GM18520 (cell line): ENCODE measurements at regions not wholly inside any gene's neighbourhood (a gene's known extent, or its start where the extent isn't known, plus 50 kb on each side); places are given as distances from the start of the nearest gene placed in this dataset.

ENCODE experiments used
- ATAC-seq: cut with Tn5 transposase; IDR thresholded peaks from one replicate; pipeline ENCODE4 v1.9.1; 2021; ENCODE audit not compliant: unreplicated experiment

- ATAC-seq, result no peak
These were observed 154.9 kb downstream of the TENT4A start for GRCh38 chr5:6868171-6868570.

GRCh38 chr5:6868575-6869215, 155.5 kb downstream of the TENT4A start:
- no peak for ATAC-seq

- ATAC-seq, result no peak
These were observed 156.4 kb downstream of the TENT4A start for GRCh38 chr5:6869677-6870076.

DNA sequence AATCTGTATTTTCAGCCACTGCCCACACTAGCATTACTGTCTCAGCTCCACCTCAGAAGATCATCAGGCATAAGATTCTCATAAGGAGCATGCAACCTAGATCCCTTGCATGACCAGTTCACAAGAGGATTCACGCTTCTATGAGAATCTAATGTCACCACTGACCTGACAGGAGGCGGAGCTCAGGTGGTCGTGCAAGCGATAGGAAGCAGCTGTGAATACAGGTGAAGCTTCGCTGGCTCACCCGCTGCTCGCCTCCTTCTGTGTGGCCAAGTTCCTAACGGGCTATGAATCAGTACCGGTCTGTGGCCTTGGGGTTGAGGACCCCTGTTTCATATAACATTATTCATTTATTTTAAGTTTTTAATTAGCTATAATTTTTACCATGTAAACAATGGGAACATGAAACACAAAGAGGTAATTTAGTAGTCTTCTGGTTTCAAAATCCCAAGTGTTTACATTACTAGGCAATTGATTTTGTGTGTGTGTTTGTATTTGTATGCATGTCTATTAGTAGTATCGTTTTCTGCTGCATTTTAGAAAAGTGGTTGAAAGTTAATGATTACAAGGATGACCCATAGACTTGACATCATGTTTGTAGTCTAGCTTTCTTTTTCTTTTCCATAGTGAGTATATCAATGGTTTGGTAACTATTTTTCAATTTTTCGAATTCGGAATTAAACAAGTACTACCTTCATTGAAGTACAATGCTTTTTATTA, 159.4 kb downstream of the TENT4A start:
- ATAC-seq, result no peak

DNA sequence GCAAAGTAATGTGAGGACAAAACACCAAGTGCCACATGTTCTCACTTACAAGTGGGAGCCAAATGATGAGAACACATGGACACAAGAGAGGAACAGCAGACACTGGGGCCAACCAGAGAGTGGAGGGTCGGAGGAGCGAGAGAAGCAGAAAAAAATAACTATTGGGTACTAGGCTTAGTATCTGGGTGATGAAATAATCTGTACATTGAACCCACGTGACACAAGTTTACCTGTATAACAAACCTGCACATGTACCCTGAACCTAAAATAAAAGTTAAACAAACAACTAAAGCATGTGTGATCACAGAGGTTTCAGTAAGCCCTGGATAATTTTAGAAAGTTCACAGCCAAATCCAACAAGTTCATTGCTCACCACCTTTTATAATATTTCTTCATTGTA, 160.1 kb downstream of the TENT4A start:
- ATAC-seq, result no peak

DNA sequence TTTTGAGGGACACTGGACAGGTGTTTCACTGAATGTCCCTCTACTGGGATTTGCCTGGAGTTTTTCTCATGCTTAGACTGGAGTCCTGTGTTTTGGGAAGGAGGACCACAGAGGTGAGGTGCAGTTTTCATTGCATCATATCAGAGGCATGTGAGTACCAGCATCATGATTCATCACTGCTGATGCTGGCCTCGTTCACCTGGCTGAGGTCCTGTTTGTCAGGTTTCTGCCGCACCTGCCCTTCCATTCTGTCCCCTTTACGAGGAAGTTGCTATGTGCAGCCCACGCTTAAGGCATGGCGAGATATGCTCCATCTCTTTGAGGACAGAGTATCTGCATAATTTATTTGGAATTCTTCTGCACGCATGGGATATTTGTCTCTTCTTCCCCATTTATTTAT, 162.1 kb downstream of the TENT4A start:
- ATAC-seq, result no peak

DNA sequence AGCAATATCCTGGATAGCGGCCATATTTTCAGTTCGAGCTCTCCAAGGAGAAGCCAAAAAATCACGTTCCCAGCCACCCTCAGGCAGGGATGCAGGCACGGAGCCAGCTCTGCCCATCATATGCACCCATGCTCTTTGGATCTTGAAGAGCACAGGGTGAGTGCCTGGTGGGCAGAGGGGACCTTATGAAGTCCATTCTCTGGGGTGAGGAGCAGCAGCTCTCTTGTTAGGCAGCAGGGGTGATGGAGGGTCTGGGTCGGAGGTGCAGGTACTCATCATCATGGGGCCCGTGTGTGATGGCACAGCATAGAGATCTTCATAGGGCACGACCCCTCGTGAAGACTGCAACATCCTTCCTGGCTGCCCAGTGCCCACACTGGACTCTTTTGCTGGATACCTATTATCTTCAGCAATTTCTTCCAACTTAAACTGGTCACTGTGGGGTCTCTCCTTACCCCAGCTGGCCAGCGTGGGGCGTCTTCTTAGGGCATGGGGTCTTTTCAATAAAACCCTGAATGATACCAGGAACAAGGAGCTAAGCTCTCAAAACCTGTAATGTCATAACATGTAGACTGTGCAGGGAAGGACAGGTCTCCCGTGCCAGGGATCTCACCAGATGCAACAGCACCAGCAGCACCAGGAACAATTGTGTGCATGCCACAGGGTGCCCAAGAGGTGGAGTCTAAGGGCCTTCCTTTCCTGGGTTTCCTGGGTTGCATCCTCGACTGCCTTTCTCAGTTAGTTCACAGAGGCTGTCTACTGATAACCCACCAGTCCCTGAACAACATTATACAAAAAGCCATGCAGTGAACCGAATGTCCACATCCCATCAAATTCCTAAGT, 165.0 kb downstream of the TENT4A start:
- ATAC-seq, result no peak

DNA sequence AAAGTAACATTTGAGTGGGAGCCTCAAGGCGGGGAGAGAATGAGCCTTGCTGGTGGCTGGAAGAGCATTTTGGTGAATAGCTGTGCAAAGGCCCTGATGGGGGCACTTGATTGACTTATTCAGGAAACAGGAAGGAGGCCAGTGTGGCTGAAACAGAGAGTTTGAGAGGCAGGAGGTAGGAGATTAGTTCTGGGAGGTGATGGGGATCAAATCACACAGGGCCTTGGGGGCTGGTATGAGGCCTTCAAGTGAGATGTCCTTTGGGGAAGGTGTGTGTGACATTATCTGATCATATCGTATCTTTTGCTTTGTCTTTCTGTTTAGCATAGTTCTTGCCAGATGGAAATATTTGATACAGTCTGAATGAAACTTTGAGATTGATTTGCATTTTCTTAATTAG, 172.3 kb downstream of the TENT4A start:
- no peak for ATAC-seq

GRCh38 chr5:6886866-6887265, 173.6 kb downstream of the TENT4A start:
- ATAC-seq, result no peak

DNA sequence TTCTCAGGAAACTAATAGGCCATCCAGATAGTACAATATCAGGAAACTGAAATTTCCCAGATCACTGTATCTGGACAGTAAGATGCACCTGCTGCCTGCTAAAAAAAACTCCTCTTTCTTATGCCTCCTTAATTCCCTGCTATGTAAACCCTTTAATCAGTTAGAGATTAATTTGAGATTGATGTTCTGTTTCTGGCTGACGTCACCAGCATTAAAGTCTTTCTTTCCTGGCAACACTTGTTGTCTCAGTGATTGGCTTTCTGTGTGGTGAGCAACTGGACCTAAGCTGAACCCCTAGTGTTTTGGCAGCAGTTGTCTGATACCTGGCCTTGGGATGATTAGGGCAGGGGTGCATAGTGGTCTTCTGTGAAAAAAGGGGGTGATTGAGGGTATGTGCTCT, 175.8 kb downstream of the TENT4A start:
- no peak for ATAC-seq

DNA sequence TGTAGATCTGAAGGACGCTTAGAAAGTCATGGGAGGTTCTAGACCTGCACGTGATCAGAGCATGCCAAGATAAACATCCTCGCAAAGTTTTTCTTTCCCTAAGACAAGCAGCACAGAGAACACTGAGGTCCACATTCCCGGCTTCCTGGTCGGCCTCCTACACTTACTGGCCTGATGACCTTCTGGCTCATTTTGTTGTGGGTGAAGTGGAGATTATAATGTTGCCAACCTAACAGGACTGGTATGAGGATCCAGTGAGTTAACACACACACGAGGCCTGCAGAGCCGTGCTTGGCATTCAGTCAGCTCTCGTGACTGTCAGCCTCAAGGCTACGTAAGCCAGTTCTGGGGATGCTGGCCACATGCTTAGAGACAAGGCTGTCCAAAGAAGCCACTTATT, 186.0 kb downstream of the TENT4A start:
- ATAC-seq, result no peak

GRCh38 chr5:6900247-6901227, 187.3 kb downstream of the TENT4A start:
- ATAC-seq, result no peak

DNA sequence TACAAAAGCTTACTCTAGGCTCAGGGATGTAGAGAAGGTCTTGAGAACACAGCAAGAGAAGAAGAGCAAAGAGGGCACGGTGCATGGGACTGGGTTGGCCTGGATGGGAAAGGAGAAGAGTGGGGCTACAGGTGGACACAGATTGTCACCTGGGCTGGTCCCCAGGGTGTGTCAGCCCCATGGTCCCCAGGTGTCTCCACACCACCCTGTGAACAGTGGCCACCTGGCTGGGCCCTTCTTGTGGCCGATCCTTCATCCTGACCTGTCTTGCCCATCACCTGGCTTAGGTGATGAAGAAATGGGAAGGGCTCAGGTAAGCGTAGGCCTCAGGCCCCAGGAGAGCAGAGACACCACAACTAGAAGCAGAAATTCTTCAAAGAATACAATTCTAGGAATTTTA, 188.9 kb downstream of the TENT4A start:
- ATAC-seq, result no peak

DNA sequence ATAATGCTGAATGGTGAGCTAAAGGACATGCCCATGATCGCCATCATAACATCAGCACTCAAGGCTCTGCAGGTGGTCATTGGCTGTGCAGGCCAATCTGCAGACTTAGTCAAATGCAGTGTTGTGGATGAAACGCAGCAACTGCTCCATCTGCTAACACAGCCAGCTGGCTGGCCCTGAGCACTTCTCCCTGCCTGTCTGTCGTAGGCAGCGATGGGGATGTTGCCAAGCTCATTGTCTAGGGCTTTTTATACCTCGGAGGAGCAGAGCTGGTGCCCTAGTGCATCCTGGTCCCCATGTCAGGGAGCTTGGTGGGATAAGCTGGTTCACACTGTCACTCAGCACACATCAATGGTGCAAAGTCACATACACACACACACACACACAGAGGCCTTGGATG, 189.4 kb downstream of the TENT4A start:
- ATAC-seq, result no peak

DNA sequence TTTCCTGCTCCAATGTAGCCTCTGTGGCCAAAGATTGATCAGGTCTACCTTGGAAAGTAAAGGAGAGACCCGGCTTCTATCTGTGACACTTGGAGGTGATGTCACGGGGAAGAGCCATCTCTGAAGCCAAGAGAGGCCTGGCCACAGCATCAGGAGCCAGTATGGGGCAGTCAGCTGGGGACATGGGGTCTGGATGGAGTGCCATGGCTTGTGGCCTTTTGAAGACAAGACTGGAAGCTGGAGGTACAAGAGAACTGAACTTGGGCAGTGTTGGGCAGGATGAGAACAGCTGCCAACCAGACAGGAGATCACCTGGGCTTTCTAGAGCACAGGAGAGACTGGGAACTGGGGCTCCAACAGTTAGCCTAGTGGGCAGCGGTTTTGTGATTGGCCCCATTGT, 190.7 kb downstream of the TENT4A start:
- no peak for ATAC-seq

GRCh38 chr5:6904860-6905259, 191.6 kb downstream of the TENT4A start:
- ATAC-seq, result no peak

- no peak for ATAC-seq
These were observed 192.2 kb downstream of the TENT4A start for GRCh38 chr5:6905423-6905822.

GRCh38 chr5:6905883-6906282, 192.7 kb downstream of the TENT4A start:
- ATAC-seq, result no peak

GRCh38 chr5:6907320-6907918, 194.2 kb downstream of the TENT4A start:
- ATAC-seq, result no peak

DNA sequence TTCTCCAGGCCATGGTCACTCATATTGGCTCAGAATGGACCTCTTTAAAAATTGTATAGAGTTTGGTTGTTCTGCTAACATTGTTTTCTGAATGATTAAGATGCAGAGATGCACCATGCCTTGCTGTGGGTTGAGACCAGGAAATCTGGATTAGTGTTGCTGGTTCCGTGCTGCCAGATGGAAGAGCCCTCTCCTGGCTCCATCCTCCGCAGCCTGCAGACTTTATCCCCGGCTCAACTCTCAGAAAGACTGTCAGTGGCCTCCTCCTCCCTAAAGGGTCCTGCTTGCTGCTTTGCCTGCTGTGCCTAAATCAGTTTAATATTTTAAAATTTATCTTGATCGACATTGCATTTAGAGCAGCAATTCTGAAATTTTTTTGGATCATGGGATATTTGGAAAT, 196.7 kb downstream of the TENT4A start:
- ATAC-seq, result no peak
